HEK293T (cell line): ENCODE measurements at regions not wholly inside any gene's neighbourhood (a gene's known extent, or its start where the extent isn't known, plus 50 kb on each side); places are given as distances from the start of the nearest gene placed in this dataset.
A peak's percentile ranks its signal among the peaks of the same experiment; 100 is the strongest.

ENCODE experiments used
- ARNT ChIP-seq: fragments of 450-650 bp; IDR thresholded peaks from 2 replicates; pipeline ENCODE4 v1.6.1; 2017; ENCODE audit warnings: mild to moderate bottlenecking
- BHLHE40 ChIP-seq: fragments of 450-650 bp; IDR thresholded peaks from 2 replicates; pipeline ENCODE4 v1.6.1; 2016; ENCODE audit warnings: mild to moderate bottlenecking, moderate library complexity, borderline replicate concordance
- CTBP1 ChIP-seq: fragments of 450-650 bp; IDR thresholded peaks from 2 replicates; pipeline ENCODE4 v1.6.1; 2016; ENCODE audit warnings: borderline replicate concordance
- FOXM1 ChIP-seq: fragments of 450-650 bp; IDR thresholded peaks from 2 replicates; pipeline ENCODE4 v1.6.1; 2017; ENCODE audit warnings: mild to moderate bottlenecking, borderline replicate concordance
- HDGF ChIP-seq: fragments of 450-650 bp; IDR thresholded peaks from 2 replicates; pipeline ENCODE4 v1.6.1; 2017; ENCODE audit warnings: antibody characterized with exemption, borderline replicate concordance
- SP1 ChIP-seq: fragments of 450-650 bp; IDR thresholded peaks from 2 replicates; pipeline ENCODE4 v1.6.1; 2017
- ZNF384 ChIP-seq: fragments of 450-650 bp; IDR thresholded peaks from 2 replicates; pipeline ENCODE4 v1.6.1; 2016

GRCh38 chr7:86295526-86295925, 348.2 kb upstream of the GRM3 start:
- TF ChIP-seq ZNF384 (no peak), CTBP1 (peak; percentile 18; the same call in 1 of the 2 replicates), SP1 (no peak), BHLHE40 (no peak), ARNT (peak; percentile 87), HDGF (no peak), FOXM1 (no peak)
